Mucosa of descending colon (tissue), 3 donors: ENCODE measurements at regions not wholly inside any gene's neighbourhood (a gene's known extent, or its start where the extent isn't known, plus 50 kb on each side); places are given as distances from the start of the nearest gene placed in this dataset.

Source experiments
- ATAC-seq: fragments of 200-7000 bp; cut with Tn5 transposase; one replicate; pipeline ENCODE4 v1.9.1; 2020; ENCODE audit warnings: mild to moderate bottlenecking, moderate library complexity
- DNase-seq, 3 donors: peaks; one replicate each; pipeline ENCODE4 v3.0.0-alpha.2; 2020
- H3K36me3 ChIP-seq: fragments of 200-600 bp; one replicate; pipeline ENCODE4 v1.8.0; 2021; ENCODE audit warnings: low read depth, mild to moderate bottlenecking
- H3K4me1 ChIP-seq: fragments of 200-600 bp; one replicate; pipeline ENCODE4 v1.8.0; 2021; ENCODE audit warnings: low read depth, mild to moderate bottlenecking
- H3K4me3 ChIP-seq: fragments of 200-600 bp; one replicate; pipeline ENCODE4 v1.8.0; 2021; ENCODE audit warnings: mild to moderate bottlenecking
- H3K9me3 ChIP-seq: fragments of 200-600 bp; one replicate; pipeline ENCODE4 v1.8.0; 2021; ENCODE audit warnings: mild to moderate bottlenecking
- intact Hi-C, 2 donors: fragments of 100-400 bp; cut with DNase I in 1 of 2; cut with micrococcal nuclease in 1 of 2; formaldehyde crosslinking; loops; one replicate each; pipeline versions ENCODE4 v1.11.0 to v1.11.1; 2022; cut with DNase I, micrococcal nuclease
- TF ChIP-seq, protein P1 (sequence below): fragments of 200-600 bp; IDR thresholded peaks from one replicate; pipeline ENCODE4 v1.8.0; 2022; ENCODE audit warnings: antibody characterized with exemption, mild to moderate bottlenecking
- donor health status: DM: no; HTN: no; CAD: no; lungs with moderate emphysema.
- donor health status: DM: no; HTN: no; CAD: no.
- donor health status: DM: no; HTN: yes; CAD: no.

DNA sequence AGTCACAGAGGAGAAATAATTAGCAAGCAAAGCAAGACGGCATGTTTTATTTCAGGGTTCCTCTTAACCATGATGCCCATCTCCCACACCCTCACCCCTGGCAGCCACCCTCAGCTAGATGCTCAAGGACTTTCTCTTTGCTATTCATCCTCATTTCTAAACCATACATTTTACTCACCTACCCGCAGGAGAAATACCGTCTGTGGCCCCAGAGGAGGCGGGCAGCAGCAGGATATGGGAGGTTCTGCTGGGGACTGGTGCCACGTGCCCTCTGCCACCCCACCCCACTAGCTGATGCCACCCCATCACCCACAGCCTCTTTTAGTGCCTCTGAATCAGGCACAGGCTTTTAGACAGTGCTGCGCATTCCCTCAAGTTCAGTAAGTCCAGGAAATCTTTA is 168.7 kb upstream of the ITGB1 start:
- Histone ChIP-seq H3K36me3 (no peaks in the 10 kb centered on the region), H3K4me1 (no peaks in the 10 kb centered on the region), H3K9me3 (no peaks in the 10 kb centered on the region), H3K4me3 (no peak overlapping the region)
- intact Hi-C loops, result no loop called here
- TF ChIP-seq, protein P1, sequence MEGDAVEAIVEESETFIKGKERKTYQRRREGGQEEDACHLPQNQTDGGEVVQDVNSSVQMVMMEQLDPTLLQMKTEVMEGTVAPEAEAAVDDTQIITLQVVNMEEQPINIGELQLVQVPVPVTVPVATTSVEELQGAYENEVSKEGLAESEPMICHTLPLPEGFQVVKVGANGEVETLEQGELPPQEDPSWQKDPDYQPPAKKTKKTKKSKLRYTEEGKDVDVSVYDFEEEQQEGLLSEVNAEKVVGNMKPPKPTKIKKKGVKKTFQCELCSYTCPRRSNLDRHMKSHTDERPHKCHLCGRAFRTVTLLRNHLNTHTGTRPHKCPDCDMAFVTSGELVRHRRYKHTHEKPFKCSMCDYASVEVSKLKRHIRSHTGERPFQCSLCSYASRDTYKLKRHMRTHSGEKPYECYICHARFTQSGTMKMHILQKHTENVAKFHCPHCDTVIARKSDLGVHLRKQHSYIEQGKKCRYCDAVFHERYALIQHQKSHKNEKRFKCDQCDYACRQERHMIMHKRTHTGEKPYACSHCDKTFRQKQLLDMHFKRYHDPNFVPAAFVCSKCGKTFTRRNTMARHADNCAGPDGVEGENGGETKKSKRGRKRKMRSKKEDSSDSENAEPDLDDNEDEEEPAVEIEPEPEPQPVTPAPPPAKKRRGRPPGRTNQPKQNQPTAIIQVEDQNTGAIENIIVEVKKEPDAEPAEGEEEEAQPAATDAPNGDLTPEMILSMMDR, result no peak
- ATAC-seq (peak; percentile 12), DNase-seq (no peak)

DNA sequence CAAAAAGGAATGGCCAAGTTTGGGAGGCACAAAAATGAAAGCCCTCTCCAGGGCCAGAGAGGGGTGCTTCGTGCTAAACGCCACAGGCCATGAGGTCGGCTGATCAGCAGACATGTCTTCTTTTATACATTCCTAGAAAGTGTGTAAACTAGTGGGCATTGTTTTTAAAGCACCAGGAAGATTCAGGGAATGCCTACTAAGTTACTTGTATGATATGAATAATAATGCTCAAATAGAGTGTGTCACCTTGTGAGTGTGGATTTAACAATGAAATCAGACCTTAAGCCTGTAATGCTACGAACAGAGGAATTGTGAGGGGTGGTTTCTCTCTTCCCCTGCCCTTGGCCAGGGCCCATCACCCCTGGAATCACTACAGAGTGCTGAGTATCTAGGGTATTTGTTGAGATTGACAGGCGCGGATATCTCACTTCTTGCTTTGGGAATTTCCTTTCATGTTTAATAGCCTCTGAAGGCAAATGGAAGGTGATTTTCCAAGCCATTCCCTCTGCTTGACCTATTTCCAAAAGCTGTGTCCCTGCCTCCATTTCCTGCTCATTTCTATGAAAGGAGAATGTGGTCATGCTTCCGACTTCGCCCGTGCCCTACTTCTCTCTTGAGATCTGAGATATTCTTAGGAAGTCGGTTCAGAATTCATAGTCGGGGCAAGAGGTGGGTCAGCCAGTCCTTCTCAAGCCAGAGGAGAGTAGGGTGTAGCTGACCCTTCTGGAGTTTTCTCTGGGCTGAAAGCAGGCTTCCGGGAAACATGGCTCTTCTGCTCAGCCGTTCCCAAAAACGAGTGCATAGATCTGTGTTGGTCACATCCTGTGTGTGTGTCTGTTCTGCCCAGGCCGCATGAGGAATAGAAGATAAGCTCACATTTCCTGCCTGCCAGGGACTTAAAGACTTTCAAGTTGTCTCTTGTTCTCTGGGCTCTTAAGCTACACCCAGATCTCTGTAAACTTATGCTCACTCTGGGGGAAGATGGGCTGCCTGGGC is 167.8 kb upstream of the ITGB1 start:
- Histone ChIP-seq H3K36me3 (no peaks in the 10 kb centered on the region), H3K4me3 (no peak overlapping the region), H3K4me1 (no peaks in the 10 kb centered on the region), H3K9me3 (no peaks in the 10 kb centered on the region)
- ATAC-seq (peak; percentile 64), DNase-seq (no peak)
- TF ChIP-seq, protein P1, result no peak
- intact Hi-C loops, result no loop called here

DNA sequence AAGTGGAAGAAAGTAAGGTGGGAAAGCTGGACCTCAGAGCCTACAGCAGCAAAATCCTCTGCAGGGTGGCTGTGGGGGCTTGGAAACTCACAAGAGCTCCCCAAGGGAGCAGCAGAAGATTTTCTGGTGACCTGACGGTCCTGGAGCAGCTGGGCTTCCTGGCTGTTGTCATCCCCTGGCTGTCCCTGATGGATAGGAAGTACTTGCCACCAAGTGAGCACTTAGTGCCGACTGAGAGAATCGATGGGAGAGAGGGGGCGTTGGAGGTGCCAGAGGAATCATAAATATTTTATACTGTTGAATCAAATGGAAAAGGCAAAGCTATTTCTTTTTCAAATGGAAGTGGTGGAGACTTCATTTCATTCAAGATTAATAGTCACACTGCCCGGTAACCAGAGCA is 167.1 kb upstream of the ITGB1 start:
- Histone ChIP-seq H3K4me3 (no peak overlapping the region), H3K9me3 (no peaks in the 10 kb centered on the region), H3K4me1 (no peaks in the 10 kb centered on the region), H3K36me3 (no peaks in the 10 kb centered on the region)
- ATAC-seq (no peak), DNase-seq (no peak)
- TF ChIP-seq, protein P1, result no peak
- intact Hi-C loops, result no loop called here

DNA sequence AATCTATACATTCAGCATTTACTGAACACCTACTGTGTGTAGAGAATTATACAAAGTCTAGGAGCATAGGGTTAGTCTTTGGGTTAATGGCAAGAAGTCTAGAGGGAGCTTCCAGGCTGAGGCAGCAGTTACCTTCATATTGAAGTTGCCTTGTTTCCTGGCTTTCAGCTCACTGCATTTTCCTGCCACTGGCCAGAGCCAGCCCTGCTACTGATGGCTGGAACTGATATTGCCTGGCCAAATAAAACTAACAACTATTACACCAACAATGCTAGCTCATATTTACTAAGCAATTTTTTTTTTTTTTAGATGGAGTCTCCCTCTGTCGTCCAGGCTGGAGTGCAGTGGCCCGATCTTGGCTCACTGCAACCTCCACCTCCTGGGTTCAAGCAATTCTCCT is 165.7 kb upstream of the ITGB1 start:
- no peak for ATAC-seq
- no peak for DNase-seq
- H3K4me3 ChIP-seq, result no peak overlapping the region
- intact Hi-C loops, result no loop called here
- H3K4me1 ChIP-seq, result no peaks in the 10 kb centered on the region
- H3K36me3 ChIP-seq, result no peaks in the 10 kb centered on the region
- H3K9me3 ChIP-seq, result no peaks in the 10 kb centered on the region
- TF ChIP-seq, protein P1, result no peak

DNA sequence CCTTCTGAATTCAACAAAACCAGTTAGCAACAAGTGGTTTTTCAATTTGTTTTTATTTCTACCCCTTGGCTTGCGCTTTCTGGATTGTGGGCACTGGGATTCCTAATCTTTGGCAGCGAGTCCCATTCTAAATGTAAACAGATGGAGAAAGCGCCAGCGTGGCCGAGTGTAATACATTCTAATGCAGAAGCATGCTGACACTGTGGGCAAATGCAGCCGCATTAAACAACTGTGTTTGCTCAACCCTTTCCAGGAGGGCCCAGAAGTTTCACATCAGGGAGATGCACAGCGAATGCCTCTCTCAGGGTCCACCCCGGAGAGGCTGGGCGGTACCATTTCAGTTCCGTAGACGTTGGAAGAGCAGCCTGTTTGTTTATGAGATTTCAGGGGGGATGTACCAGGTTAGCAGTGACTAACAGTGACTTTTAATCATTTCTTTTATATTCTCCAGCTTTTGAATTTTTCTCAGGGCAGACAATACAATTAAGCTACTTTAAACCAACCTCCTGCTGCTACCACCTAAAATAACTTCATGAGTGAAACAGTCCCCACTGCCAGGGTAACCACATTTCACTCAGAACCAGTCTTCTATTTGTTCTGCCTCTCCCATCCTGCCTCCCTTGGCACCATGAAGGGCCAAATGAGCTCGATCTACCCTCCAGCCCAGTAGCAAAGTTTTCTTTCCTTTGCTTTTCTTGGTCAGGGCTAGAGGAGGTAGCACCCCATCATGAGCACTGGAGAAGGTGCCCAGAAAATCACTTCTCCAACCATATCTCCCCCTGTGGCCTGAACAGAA is 164.2 kb upstream of the ITGB1 start:
- no peak for DNase-seq
- TF ChIP-seq, protein P1, result no peak
- no peaks in the 10 kb centered on the region for H3K4me1 ChIP-seq
- H3K9me3 ChIP-seq, result no peaks in the 10 kb centered on the region
- intact Hi-C loops, result no loop called here
- ATAC-seq, result no peak
- no peak overlapping the region for H3K4me3 ChIP-seq
- H3K36me3 ChIP-seq, result no peaks in the 10 kb centered on the region
